Endothelial cell (in vitro differentiated cells): ENCODE measurements at regions not wholly inside any gene's neighbourhood (a gene's known extent, or its start where the extent isn't known, plus 50 kb on each side); places are given as distances from the start of the nearest gene placed in this dataset.

Experiments
- DNase-seq: peaks from one replicate; pipeline ENCODE4 v3.0.0; 2021; ENCODE audit warnings: low spot score
- H3K27ac Mint-ChIP-seq: one replicate; pipeline ENCODE4 v1.8.0; 2021; ENCODE audit warnings: mixed read lengths, inconsistent platforms; ENCODE audit not compliant: unreplicated experiment
- H3K27me3 Mint-ChIP-seq: one replicate; pipeline ENCODE4 v1.8.0; 2021; ENCODE audit warnings: mild to moderate bottlenecking, moderate library complexity, mixed read lengths, inconsistent platforms; ENCODE audit not compliant: unreplicated experiment
- H3K36me3 Mint-ChIP-seq: one replicate; pipeline ENCODE4 v1.8.0; 2021; ENCODE audit warnings: mild to moderate bottlenecking, low read depth, mixed read lengths, inconsistent platforms; ENCODE audit not compliant: unreplicated experiment
- H3K4me1 Mint-ChIP-seq: one replicate; pipeline ENCODE4 v1.8.0; 2021; ENCODE audit warnings: mild to moderate bottlenecking, mixed read lengths, inconsistent platforms; ENCODE audit not compliant: unreplicated experiment
- H3K4me3 Mint-ChIP-seq: one replicate; pipeline ENCODE4 v1.8.0; 2021; ENCODE audit warnings: mild to moderate bottlenecking, mixed read lengths, inconsistent platforms; ENCODE audit not compliant: unreplicated experiment
- H3K9me3 Mint-ChIP-seq: one replicate; pipeline ENCODE4 v1.8.0; 2021; ENCODE audit warnings: mixed read lengths, inconsistent platforms; ENCODE audit not compliant: unreplicated experiment
- CTCF ChIP-seq: fragments of 200-600 bp; sonication (generic); IDR thresholded peaks from one replicate; pipeline ENCODE4 v1.5.0; 2021; ENCODE audit warnings: antibody characterized with exemption; ENCODE audit not compliant: unreplicated experiment

GRCh38 chr2:160680974-160681373 is 187.4 kb upstream of the RBMS1 start:
- H3K4me3 Mint-ChIP-seq: no peak overlapping the region
- no peak for TF ChIP-seq CTCF
- DNase-seq: no peak
- H3K36me3 Mint-ChIP-seq: no peaks in the 10 kb centered on the region
- no peak overlapping the region for H3K27ac Mint-ChIP-seq
- no peaks in the 10 kb centered on the region for H3K27me3 Mint-ChIP-seq
- no peaks in the 10 kb centered on the region for H3K9me3 Mint-ChIP-seq
- no peaks in the 10 kb centered on the region for H3K4me1 Mint-ChIP-seq

- DNase-seq: no peak
- no peak overlapping the region for H3K27ac Mint-ChIP-seq
- no peaks in the 10 kb centered on the region for H3K36me3 Mint-ChIP-seq
- no peak overlapping the region for H3K4me3 Mint-ChIP-seq
- H3K4me1 Mint-ChIP-seq: no peaks in the 10 kb centered on the region
- no peaks in the 10 kb centered on the region for H3K9me3 Mint-ChIP-seq
- no peaks in the 10 kb centered on the region for H3K27me3 Mint-ChIP-seq
- no peak for TF ChIP-seq CTCF
Measured at GRCh38 chr2:160683206-160683605, 189.6 kb upstream of the RBMS1 start.

DNA sequence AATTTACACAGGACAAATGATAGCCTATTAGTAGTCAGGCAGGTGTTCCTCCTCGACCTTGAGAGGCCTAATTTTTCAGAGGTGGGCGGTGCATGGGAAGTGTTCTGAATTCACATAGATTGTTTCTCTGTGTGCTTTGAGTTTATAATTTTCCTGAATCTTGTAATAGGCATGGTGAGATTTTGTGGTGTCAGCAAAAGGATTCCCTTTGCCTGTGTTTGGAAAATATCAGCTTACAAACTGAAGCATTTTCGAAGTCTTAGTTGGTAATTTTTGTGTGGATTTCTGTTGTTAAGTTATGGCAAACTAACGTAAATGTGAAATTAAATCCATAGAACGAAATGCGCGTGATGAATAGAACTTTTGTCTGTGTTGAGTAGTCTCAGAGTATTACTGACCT is 194.0 kb upstream of the RBMS1 start:
- no peak for TF ChIP-seq CTCF
- no peaks in the 10 kb centered on the region for H3K4me1 Mint-ChIP-seq

GRCh38 chr2:160689441-160689840 is 195.8 kb upstream of the RBMS1 start:
- Mint-ChIP-seq H3K4me3 (no peak overlapping the region), H3K9me3 (no peaks in the 10 kb centered on the region), H3K27me3 (no peaks in the 10 kb centered on the region), H3K36me3 (no peaks in the 10 kb centered on the region), H3K27ac (no peak overlapping the region), H3K4me1 (no peaks in the 10 kb centered on the region)
- no peak for DNase-seq
- no peak for TF ChIP-seq CTCF

More for the DNA sequence above, 194.0 kb upstream of the RBMS1 start:
- no peak for DNase-seq
- Mint-ChIP-seq H3K4me3 (no peak overlapping the region), H3K27me3 (no peaks in the 10 kb centered on the region), H3K36me3 (no peaks in the 10 kb centered on the region), H3K27ac (no peak overlapping the region), H3K9me3 (no peaks in the 10 kb centered on the region)

- Mint-ChIP-seq H3K27me3 (no peaks in the 10 kb centered on the region), H3K4me3 (no peak overlapping the region), H3K27ac (no peak overlapping the region), H3K4me1 (no peaks in the 10 kb centered on the region), H3K9me3 (no peaks in the 10 kb centered on the region), H3K36me3 (no peaks in the 10 kb centered on the region)
- no peak for TF ChIP-seq CTCF
- DNase-seq: no peak
Measured at GRCh38 chr2:160694221-160694620, 200.6 kb upstream of the RBMS1 start.
